CD4-positive, alpha-beta T cell treated with Interleukin-12 subunit alpha and Interleukin-12 subunit beta, for 1 hour (primary cell): ENCODE measurements at regions not wholly inside any gene's neighbourhood (a gene's known extent, or its start where the extent isn't known, plus 50 kb on each side); places are given as distances from the start of the nearest gene placed in this dataset.

Experiments used
- DNase-seq: peaks from one replicate; pipeline ENCODE4 v3.0.0-alpha.2; 2020

DNA sequence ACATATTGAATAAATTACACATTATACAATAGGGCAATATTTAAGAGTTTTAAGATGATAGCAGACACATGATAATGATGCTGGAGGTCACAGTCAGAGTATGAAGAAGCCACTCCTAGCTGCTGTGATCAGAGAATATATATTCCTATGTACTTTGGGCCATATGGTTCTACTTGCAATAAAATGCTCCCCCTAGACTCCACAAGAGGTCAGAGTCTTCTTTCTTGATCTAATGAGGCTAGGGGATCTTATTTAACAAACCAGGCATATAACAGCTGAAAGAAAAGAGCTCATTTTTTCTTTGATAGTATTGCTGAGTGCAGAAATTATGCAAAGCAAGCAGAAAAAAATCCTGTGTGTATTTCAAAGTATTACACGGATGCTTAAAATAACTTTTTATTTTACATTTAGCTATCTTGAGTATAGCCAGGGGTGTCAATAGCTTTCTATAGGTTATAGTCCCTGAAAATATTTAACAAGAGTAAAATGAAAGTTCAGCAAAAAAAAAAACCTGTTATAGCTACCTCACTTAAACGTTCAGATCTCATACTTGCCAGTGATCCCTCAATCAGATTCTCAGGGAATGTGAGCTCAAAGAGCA lies 748.7 kb upstream of the CHAC2 start:
- DNase-seq = no peak

DNA sequence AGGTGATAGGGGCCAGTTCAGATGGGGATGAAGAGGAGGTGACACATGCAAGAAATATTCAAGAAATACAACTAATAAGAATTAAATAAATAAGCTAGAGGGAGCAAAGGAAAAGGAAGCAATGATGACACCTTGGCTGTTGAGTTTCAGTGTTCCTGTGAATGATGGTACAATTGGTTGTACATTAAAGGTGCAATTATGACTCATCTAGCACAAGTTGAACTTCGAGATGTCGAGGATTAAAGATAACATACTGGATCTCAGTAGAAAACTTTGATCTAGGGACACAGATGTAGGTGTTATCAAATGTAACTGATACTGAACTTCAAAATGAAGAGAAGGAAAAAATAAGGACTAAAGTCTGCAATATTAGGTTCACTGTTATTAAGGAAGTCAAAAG lies 760.6 kb upstream of the CHAC2 start:
- DNase-seq = no peak

DNA sequence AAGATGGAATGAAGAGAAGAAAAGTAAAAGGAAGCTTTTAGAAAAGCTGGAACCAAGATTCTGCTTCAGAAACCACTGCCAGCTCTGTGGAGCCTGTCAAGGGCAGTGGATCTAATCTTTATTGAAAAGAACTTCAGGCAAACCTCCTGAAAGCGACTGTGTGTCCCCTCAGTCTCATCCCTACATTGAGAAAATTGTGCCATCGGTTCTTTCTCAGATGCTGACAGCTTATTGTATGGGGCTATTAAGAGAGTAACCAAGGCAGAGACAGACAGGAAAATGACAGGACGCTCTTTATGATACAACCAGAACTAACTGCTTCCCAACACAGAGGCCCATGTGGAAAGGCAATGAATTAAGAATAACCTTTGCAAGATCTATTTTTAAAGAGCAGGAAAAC lies 763.2 kb upstream of the CHAC2 start:
- DNase-seq = no peak

DNA sequence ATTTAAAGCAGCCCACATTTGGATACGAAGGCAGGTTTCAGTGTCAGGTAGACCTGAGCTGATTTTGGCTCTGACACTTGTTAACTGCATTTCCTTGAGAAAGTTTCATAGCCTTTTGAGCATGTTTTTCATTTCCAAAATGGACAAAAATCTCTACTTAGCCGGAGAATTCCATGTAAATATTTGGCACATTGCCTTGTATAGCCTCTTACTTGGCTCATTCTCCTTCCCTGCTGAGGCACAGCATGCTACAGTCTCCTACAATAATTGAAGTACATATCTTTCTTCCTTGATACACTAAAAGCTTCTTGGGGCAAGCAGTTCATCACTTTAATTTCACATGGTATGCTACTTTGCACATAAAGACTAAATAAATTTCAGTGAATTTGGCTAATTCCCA lies 772.2 kb upstream of the CHAC2 start:
- no peak for DNase-seq

DNA sequence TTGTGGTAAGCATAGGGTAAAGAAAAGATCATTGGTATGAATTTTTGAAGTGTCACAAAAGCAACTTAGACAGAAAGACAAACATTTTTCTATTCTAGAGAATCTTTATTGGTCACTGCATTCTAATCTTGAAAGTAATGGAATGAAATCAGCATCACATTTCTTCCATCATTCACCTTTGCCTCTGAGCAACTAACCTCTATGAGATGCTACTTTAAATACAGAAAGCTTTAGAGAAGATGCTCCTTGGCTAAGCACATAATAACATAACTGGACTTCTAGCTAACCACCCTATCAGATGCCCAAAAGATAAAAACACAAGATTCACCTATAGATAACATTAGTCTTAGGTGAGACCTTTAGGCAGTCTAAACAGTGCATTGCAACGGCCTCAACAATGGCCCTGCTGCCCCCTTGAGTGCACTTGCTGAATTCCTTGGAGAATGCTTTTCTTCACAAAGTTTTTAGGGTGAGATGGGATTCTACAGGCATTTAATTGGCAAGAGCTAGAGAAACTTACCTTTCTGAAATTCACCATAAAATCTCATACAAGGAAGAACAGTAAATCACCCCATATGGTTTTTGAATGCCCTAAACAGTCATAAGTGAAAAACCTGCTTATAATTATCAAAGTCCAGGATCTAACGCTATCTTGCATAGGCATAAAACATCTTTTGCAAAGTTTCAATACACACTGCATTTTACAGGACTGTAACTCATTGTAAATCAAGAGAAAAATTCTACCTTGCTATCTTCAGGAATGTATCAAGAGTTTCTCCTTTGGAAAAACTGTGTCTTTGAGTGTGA lies 791.3 kb upstream of the CHAC2 start:
- no peak for DNase-seq

DNA sequence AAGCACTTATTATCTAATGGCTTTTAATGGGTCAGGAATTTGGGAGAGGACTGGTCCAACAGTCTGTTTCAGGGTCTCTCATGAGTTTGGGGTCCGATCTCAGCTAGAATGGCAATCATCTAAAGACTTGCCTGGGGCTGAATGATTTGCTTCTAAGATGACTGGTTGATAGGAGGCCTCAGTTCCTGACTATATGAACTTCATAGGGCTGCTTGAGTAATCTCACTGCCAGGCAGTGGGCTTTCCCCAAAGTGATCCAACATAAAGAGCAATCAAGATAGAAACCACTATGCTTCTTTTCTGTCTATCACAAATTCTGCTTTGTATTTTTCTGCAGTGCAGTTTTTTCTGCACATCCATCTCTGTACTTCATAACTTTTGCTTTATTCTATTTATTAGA lies 793.5 kb upstream of the CHAC2 start:
- no peak for DNase-seq

DNA sequence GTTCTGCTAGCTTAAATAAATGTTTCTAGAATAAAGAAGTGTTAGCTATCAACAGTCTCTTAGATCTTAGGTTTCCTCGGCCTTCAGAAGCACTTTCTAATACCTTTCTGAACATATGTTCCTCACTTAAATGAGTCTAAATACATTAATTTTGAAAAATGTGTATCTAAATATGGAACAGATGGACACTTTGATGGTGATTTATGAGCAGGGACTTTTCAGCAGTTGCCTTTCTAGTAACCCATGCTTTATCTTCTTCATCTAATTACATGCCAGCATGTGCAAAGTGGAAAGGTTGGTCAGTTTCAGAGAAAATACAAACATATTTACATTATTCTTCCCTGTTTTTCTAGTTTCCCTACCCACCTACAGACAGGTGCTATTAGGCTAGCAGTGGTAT lies 797.0 kb upstream of the CHAC2 start:
- no peak for DNase-seq

DNA sequence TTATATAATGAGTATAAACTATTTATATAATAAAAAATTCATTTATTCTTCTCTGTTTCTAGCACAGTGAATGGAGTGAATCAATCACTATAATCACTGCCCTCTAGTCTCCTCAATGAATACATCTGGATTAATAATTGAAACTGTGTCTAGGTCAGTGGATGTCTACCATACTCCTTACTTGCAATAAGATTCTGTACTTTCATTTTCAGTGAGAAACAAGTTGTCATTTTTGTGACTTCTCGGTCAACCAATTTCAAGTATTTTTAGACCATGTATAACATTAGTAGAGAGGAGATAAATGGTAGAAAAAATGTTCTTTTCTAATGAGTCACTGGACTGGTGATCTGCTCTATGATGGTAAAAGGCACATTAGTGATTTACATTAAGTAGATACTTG lies 799.6 kb upstream of the CHAC2 start:
- no peak for DNase-seq

DNA sequence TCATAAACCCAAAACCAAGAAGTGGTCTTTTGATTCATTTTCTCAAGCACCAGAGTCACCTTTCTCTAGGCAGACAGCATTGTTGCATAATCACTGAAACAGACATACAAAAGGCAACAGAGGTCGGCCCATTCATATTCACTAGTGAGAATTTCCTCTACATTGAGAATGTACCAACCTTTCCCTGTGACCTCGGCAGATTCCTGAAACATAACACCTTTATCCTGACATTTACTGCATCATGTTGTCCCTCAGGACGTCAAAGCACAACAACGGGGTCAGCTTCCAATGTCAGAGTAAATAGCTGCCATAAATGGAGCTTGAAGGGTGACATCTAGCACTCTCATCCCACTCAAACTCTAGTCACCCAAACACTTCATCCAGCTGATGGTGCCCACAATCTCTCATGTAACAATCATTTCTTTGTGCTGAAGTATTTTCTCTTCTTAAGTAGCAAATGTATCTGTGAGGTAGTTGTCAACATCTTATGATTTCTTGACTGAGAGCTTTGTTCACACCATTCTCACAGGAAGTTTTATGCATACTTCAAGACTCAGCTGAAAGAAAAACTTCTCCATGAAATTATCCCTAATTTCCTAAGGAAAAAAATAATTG lies 802.6 kb upstream of the CHAC2 start:
- no peak for DNase-seq

DNA sequence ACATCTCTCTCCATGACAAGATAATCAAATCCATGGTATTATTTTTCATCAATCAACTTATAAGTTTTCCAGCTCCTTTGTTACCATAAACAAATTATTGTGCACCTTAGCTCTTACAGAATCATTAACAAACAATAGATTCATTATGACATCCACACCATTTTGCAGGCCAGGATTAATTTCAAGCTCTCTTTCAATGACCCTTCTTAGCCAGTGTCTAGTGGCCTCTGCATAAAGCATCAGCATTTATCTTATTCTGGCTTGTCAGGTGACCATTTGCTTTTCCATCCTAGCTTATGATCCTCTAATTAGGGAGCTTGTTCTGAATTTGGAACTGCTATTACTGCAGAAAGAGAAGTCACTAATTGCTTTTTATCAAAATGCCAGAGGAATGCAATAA lies 806.2 kb upstream of the CHAC2 start:
- no peak for DNase-seq

DNA sequence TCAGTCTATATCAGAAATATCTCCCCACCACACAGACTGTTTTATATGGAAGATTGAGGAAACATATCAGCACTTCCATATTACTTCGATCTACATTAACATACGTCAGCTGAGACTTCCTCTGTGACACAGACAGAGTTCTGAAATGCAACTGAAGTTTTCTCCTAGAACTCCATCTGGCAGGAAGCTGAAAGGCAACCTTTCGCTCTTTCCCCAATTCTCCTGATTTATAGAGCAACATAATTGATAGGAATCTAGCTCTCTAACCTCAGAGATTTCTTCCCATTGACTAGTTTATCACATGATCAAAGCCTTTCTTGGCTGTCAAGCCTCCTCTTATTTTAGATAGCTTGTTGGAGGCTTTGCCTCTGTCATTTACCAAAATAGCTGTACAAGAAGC lies 806.7 kb upstream of the CHAC2 start:
- DNase-seq = no peak

DNA sequence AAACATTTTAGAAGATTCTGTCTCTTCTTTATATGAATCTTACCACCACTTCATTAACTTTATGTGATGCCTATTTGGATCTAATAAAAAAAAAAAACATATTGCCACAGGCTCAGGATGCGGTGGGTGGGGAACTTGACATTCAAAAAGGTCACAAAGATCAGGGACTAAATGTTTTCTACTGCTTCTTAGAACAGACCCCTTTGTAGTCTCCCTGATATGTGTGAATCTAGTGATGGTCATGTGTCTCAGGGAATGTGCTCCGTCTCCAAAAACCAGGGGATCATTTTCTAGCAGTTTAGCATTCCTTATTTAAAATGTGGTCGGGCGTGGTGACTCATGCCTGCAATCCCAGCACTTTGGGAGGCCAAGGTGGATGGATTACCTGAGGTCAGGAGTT lies 807.8 kb upstream of the CHAC2 start:
- no peak for DNase-seq

DNA sequence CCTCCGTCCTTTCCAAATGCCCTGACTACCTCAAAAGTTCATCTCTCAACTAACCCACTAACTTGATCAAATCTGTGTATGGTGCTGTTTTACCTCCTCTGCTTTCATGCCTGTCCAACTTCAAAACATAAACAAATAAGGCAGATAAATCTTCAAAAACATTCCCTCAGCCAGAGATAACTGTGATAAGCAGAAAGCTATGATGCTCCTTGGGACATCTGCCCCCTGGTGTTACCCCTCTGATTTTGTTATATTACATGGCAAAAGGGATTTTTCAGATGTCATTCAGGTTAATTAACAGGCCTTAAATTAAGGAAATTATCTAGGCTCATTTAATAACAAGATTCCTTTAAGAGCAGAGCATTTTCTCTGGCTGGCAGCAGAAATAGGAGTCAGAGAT lies 810.8 kb upstream of the CHAC2 start:
- DNase-seq = no peak

DNA sequence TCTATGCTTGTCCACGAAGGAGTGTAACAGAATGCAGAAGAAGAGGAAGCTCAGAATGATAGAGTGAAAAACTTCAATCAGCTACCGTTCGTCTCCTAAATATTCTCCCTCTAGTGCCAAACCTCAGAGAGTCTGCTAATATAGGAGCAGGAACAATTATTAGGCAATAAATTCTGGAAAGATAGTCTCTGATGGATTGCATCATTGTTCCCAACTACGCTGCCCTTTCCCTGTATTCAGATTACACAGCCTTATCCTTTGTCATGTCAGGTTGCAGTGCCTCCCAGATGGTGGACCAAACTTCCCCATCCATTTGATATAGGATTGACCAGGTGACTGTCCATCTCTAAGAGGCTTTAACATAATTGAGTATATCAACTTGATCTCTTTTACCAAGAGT lies 811.5 kb upstream of the CHAC2 start:
- no peak for DNase-seq

DNA sequence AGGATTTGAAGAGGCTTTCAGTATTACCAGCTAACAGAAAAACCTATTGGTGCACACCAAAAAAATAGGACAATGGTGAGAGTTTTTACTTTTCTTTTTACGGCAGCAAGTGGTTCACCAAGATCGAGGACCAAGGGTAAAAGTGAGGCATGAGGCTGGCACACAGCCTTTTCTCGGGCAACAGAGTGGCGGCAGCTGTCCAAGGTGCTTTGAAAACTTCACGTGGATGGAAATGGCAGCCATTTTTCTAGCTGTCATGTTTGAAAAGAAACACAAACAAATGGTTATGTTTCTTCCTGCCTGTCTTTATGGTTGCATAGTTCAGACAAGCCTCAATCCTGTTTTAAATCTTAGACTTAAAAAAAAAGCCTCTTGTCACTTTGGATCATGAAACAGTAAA lies 812.5 kb upstream of the CHAC2 start:
- no peak for DNase-seq

DNA sequence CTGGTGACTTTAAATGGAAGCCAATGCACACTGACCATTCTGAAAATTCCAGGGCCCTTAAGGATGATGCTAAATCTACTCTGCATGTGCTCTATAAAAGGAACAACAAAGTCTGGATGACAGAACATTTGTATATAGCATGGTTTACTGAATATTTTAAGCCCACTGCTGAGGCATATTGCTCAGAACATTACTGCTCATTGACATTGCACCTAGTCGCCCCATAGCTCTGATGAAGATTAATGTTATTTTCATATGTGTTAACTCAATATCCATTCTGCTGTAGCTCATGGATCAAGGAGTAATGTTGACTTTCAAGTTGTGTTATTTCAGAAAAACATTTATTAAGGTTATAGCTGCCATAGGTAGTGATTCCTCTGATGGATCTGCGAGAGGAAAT lies 827.5 kb upstream of the CHAC2 start:
- no peak for DNase-seq

DNA sequence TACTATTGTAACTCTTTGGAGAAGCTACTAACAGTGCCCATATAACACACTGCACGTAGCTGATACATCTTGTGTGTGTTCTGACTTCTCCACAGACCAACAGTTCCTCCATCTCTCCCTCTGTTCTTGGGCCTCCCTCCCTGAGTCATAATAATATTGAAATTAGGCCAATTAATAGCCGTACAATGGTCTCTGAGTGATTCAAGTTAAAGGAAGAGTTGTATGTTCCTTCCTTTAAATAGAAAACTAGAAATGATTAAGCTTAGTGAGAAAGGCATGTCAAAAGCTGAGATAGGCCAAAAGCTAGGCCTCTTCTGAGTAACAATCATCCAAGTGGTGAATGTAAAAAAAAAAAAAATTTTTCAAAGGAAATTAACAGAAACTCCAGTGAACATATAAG lies 828.4 kb upstream of the CHAC2 start:
- DNase-seq = no peak

DNA sequence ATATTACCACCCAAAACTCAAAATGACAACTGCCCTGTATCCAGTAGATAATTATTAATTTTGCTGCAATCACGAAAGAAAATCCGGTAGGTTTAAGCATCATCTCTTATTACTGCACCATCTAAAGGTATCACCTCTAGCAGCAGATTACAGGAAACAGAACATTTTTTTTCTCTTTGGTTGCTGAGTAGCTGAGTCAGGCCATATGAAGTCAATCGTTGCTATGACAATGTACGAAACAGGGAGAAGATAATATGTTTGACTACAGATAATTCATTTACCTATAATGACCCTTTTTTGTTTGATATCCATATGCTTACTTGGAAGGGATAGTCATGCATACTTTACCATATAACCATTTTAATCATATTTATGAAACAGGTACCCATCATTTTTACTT lies 831.6 kb upstream of the CHAC2 start:
- no peak for DNase-seq

DNA sequence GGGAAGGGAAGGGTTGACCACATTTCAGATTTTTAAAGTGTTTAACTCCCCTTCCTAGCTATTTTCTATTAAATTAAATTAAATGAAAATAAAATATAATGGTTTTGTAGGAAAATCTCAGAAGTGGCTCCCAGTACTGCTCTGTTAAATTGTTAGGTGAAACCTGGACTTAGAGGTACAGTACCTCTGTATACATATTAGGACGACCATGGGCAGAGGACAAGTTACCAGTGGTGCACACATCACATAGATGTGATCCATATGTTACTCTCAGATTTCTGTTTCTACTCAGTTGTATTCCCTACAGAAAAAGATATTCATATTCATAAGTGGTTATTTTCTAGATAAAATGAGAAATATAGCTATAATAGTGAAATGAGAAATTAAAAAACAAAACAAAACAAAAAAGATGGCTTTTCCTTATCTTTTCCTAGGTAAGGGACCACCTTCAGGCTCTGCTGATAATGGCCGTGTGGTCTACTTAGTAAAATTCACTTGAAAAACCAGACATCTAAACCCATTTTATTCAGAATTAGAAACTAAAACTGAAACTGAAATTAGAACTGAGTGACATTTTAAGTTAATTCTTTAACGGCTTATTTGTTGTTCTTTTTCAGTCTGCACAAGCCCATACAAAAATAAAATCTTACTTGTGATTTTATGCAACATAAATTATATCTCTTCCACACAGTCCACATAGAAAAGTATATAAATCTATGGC lies 832.5 kb upstream of the CHAC2 start:
- no peak for DNase-seq

DNA sequence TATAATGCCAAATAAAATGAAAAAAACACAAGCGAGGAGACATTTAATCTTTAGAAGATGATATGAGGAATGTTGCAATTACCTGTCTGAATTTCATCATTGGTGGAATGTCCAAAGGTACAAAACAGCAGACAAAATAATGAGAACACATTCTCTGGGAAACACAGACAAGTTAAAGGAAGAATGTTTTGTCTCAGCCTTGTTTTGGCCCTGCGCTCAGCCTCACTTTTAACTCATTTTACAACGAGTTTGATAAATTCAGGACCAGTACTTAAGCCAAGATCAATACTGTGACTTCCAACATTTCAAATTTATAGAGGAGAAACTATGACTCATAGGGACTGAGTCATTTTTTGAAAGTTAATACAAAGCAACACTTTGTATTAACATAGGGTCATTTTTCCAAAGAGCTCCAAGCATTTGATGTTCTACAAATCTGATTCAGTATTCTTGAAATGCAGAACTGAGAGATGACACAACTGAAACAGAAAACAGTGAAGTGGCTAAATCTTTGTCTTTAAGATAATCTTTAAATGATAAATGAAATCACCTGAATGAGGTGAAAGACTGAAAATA lies 833.2 kb upstream of the CHAC2 start:
- no peak for DNase-seq

DNA sequence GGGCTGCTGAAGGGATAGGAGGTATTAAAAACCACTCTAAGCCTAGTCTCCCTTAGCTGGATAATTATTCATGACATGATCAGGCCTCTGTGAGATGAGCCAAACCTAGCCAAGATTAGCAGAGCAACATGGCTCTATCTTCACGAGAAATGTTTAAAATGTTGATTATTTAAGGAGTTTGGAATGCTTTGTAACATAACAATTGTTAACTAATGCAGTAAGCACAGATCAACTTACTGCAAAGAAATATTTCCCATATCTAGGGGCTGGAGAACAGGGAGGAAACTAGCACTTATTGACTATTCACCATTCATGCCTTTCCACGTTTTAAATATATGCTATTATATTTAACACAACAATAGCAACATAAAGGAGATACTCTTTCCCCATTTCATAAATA lies 833.7 kb upstream of the CHAC2 start:
- no peak for DNase-seq

DNA sequence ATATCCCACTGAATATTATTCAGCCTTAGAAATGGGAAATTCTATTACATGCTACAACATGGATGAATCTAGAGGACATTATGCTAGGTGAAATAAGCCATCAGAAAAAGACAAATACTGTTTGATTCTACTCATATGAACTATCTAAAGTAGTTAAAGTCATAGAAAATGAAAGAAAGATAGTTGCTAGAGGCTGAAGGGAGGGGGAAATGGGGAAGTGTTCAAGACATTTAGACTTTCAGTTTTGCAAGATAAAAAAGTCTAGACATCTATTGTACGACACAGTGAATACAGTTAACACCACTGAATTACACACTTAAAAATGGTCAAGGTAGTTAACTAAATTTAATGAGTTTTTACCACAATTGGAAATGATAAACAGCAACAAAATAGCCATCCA lies 835.9 kb upstream of the CHAC2 start:
- no peak for DNase-seq

DNA sequence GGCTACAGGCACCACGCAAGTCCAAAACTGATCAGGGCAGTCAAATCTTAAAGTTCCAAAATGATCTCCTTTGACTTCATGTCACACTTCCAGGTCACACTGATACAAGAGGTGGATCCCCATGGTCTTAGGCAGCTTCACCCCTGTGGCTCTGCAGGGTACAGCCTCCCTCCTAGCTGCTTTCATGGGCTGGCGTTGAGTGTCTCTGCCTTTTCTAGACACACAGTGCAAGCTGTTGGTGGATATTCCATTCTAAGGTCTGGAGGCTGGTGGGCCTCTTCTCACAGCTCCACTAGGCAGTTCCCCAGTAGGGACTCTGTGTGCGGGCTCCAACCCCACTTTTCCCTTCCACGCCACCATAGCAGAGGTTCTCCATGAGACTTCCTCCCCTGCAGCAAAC lies 838.2 kb upstream of the CHAC2 start:
- DNase-seq = no peak

DNA sequence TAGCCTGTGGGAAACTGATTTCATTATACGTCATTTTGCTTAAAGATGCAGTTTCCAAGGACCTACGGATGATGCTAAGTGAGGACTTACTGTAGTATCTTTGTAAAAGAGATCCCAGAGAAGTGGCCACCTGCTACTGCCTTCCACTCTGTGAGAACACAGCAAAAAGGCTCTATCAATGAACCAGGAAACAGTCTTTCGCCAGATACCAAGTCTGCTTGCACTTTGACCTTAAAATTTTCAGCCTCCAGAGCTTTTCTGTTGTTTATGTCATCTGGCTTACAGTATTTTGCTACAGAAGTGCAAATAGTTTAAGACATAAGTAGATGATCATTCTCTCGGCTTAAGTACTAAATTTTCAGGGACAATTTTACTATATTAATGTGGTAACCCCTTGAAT lies 847.9 kb upstream of the CHAC2 start:
- no peak for DNase-seq
